ENCODE measurements at regions not wholly inside any gene's neighbourhood (a gene's known extent, or its start where the extent isn't known, plus 50 kb on each side); places are given as distances from the start of the nearest gene placed in this dataset.

DNA sequence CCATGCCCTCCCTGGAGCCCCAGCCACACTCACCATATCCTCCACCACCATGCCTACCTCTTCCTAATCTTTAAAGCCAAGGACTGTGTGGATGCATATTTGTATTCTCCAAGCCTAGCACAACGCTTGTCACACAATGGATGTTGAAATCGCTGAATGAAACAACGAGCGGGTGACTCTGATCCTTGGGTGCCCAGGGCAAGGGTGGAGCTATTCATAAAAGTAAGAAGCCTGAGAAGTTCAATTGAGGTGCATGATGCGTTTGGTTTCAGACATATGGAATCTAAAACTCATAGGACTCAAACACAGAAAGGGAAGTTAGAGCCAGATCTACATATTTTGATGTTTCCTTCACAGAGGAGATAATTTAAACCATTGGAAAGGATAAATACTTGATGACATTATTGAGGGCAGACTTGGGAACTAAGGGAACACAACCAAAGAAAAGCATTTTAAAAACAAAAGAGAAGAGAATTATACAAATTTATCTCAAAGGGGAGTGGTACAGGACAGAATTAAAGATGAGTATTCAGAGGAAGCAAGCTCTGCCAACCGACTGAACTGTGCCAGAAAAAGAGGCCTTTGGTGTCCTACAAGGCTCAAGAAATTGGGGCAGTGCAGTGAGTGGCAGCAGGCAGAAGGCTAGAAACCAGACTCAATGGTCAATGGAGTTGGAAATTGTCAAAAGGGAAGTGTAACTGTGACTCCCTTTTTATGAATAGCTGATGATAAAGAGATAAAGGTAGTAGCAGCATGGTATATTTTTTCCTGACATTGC, 200.6 kb upstream of the NCKAP5 start:
- no peak for DNase-seq (ENCODE audit: low read depth)

DNA sequence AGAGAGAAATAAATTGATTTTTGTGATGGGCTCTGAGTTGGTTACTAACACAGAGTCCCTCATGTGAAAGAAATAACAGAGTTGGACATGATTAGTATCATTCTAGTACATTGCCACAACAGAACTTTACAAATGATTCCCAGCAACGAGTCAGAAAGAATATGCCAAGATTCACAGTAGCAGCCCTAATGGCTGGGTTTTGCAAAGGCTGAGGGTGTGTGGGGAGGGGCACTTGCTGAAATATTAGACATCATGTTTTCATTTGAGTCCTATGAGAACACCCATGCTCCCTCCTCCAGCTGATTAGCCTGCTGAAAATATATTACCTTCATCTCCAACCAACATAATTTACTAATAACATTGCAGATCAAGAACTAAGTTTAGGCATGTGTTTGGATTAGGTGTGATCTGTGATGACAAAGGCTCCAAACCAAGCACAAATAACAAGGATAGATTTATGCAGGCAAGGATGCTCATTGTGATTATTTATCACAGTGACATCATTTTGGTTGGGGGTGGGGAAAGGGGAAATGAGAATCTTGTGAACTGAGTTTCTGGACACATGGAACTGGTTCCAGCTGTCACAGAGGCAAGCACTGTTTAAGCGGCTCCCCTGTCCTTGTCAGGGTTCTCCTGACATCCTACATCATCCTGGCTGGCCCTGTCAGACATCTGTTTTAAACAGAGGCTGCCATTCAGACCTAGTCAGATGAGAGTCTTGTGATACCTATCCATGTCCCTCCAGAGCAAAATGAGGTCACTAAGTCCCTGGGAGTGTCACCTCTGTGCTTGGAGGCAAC, 205.8 kb upstream of the NCKAP5 start:
- no peak for DNase-seq (ENCODE audit: low read depth)

- no peak for DNase-seq (ENCODE audit: low read depth)
These were observed 206.4 kb upstream of the NCKAP5 start for GRCh38 chr2:133774654-133775015.

GRCh38 chr2:133776936-133777573, 208.8 kb upstream of the NCKAP5 start:
- DNase-seq (ENCODE audit: low read depth), result no peak

DNA sequence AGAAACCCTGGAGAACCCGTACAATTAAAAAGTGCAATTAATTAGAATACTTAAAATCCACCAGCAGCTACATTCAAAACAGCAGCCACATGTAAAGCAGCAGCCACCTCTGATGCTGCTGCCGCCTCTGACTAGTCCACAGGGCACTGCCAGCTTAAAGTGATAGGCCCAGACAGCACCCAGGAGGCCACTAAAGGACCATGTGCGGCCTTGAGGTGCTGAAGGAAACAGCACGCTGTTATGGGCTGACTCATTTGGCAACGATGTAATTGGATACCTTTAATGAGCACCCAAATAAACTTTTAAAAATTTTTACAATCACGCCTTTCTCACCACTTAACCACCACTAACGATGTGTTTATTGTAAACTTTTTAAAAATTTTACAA, 209.3 kb upstream of the NCKAP5 start:
- DNase-seq (ENCODE audit: low read depth), result peak; percentile 22

DNA sequence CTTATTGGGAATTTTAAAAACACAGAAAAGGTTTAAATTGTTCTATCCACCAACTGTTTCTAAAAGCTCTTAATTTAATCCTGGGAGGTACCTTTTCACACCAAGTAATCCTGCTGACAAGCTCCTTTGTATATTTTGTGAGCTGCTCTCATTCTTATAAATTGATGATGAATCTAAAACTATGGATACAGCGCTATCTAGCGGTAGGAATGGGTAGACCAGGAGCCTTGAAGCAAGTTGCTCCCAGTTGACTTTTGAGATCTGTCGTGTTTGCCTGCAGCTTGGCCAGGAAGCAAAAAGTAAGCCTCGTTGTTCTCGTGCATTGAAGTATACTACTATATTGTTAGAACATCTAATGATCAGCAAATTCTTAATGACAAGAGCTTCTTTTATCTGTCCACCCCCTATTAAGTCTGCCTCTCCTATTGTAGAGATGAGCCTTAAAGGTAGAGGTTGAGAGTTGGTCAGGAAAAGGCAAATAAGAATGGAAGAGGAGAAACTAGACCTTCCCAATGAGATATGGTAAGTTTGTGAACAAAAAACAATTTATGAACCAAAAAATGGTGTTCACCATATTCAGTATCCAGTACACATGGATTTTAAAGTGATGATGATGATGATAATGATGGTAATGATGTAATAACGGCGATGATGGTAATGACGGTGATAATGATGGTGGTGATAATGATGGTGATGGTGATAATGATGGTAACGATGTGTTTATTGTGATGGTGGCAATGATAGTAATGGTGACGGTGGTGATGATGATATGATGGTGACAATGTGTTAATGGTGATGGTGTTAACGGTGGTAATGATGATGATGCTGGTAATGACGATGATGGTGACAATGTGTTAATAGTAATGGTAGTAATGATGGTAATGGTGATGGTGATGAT, 212.1 kb upstream of the NCKAP5 start:
- peak; percentile 64 for DNase-seq (ENCODE audit: low read depth)

- no peak for DNase-seq (ENCODE audit: low read depth)
These were observed 212.8 kb upstream of the NCKAP5 start for GRCh38 chr2:133780997-133781513.

GRCh38 chr2:133787207-133787606, 218.9 kb upstream of the NCKAP5 start:
- peak; percentile 76 for DNase-seq (ENCODE audit: low read depth)

GRCh38 chr2:133787651-133788050, 219.4 kb upstream of the NCKAP5 start:
- no peak for DNase-seq (ENCODE audit: low read depth)

- peak; percentile 25 for DNase-seq (ENCODE audit: low read depth)
These were observed 220.1 kb upstream of the NCKAP5 start for GRCh38 chr2:133788386-133788785.

DNA sequence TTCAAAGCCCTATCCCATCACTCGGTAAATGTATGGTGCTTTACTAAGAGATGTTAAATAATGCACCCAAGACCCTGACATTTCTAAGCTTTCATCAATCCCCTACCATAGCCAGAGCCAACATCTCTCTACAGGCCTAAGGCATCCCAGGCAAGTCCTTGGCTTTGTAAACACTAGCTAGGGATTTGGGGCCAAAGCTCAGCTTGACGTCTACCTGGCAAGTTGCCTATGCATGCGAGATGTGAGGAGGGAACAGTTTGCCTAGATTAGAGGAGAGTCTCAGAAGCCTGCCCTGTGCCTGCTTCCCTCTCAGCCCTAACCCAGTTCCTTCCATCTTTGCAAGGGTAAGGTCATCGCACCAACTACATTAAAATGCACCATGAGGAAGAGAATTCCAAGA, 221.5 kb upstream of the NCKAP5 start:
- DNase-seq (ENCODE audit: low read depth), result no peak

- DNase-seq (ENCODE audit: low read depth), result peak; percentile 23
These were observed 222.4 kb upstream of the NCKAP5 start for GRCh38 chr2:133790711-133791110.

- peak; percentile 17 for DNase-seq (ENCODE audit: low read depth)
These were observed 222.9 kb upstream of the NCKAP5 start for GRCh38 chr2:133791191-133791590.

GRCh38 chr2:133792223-133792622, 224.0 kb upstream of the NCKAP5 start:
- no peak for DNase-seq (ENCODE audit: low read depth)

- DNase-seq (ENCODE audit: low read depth), result no peak
These were observed 225.9 kb upstream of the NCKAP5 start for GRCh38 chr2:133794114-133794513.

DNA sequence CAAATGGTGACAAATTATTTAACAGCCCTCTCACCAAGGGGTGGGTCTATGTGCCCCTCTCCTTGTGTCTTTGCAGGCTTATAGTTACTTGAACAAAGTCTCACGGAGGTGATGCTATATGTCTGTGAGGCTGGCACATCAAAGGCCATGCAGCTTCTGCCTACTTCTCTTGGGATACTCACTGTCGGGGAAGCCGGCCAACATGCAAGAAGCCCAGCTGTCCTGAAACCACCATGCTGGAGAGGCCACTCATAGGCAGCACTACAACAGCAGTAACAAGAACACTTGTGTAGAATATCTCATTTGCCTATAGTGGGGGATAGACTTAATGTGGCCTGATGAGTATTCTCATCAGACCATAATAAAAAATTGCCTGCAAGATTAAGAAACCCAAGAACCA, 233.7 kb upstream of the NCKAP5 start:
- no peak for DNase-seq (ENCODE audit: low read depth)

- no peak for DNase-seq (ENCODE audit: low read depth)
These were observed 234.3 kb upstream of the NCKAP5 start for GRCh38 chr2:133802409-133803039.

- no peak for DNase-seq (ENCODE audit: low read depth)
These were observed 238.3 kb upstream of the NCKAP5 start for GRCh38 chr2:133806564-133806963.

DNA sequence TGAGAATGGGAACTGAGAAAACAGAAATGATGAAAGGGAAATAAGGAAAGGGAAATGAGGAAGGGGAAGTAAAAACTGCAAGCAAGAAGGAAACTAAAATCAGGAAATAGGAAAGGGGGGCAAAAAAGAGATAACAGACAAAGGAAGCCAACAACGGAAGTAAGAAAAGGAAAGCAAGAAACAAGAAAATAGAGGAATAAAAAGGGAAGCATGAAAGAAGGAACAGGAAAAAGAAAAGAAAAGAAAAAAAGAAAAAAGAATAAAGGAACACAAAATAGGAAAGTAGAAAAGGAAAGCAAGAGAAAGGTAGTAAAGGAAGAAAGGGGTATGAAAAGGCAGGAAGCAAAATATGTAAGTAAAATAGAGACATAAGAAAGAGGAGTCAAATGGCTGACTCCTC, 241.2 kb upstream of the NCKAP5 start:
- DNase-seq (ENCODE audit: low read depth), result no peak

DNA sequence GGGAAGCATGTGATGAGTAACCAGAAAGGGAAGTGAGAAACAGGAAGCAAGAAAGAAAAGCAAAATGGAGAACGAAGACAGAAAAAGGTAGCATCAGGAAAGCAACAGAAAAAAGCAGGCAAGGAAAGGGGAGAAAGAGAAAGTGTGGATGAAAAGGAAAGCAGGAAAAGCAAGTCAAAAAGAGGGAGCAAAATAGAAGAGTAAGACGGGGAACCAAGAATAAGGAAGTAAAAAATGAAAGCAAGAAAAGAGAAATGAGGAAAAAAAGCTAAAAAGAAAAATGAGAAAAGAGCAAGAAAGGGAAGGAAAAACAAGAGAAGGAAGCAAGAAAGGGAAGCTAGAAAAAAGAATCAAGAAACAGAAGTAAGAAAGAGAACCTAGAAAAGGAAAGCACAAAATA, 242.3 kb upstream of the NCKAP5 start:
- no peak for DNase-seq (ENCODE audit: low read depth)

DNA sequence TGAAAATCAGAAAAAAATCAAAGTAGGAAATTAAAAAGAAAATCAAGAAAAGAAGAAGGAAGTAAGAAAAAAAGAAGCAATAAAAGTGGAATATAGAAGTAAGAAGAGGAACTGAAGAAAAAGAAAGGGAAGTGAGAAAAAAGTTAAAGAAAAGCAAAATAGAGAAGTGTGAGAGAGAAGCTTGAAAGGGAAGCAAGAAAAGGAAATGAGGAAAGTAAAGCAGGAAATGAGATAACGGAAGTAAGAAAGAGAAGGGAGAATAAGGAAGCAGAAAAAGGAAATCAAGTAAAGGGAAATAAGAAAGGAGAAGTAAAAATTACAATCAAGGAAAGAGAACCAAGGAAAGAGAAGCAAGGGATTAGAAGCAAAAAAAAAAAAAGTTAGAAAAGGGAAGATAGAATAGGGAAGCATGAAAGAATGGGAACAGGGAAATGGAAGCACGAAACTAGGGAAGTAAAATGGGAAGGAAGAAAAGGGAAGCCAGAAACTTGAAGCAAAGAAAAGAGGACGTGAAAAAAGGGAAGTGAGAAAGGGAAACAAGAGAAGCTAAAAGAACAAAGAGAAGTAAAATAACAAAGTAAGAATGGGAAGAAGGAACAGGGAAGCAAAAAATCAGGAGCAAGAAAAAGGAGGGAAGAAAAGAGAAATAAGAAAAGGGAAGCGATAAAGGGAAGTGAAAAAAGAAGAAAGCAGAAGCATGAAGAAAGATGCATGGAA, 243.3 kb upstream of the NCKAP5 start:
- no peak for DNase-seq (ENCODE audit: low read depth)
